Activated T-cell treated with anti-CD3 and anti-CD28 coated beads, Interleukin-2, amount 50 U/mL, for 72 hours (primary cell): ENCODE measurements at regions not wholly inside any gene's neighbourhood (a gene's known extent, or its start where the extent isn't known, plus 50 kb on each side); places are given as distances from the start of the nearest gene placed in this dataset.

Source experiments
- ATAC-seq, 2 donors: fragments of 150-1000 bp; cut with Tn5 transposase; replicated peaks in 1 of 2; 2 replicates each; pipeline ENCODE4 v1.10.0; 2021; ENCODE audit warnings: moderate library complexity in 2 of 2, mild to moderate bottlenecking in 1 of 2
- DNase-seq, 2 donors: peaks; one replicate each; pipeline ENCODE4 v3.0.0; 2021 to 2022; ENCODE audit warnings: mixed read lengths in 1 of 2
- H3K27ac Mint-ChIP-seq: one replicate; pipeline ENCODE4 v1.8.0; 2022; ENCODE audit warnings: mild to moderate bottlenecking, moderate library complexity, mixed read lengths
- H3K27me3 Mint-ChIP-seq: one replicate; pipeline ENCODE4 v1.8.0; 2022; ENCODE audit warnings: low read depth, mixed read lengths
- H3K36me3 Mint-ChIP-seq, 2 donors: one replicate each; pipeline ENCODE4 v1.8.0; 2022; ENCODE audit warnings: mixed read lengths in 2 of 2, mild to moderate bottlenecking in 1 of 2; ENCODE audit not compliant: insufficient read depth in 2 of 2
- H3K4me1 Mint-ChIP-seq: one replicate; pipeline ENCODE4 v1.8.0; 2022; ENCODE audit warnings: low read depth, mixed read lengths
- H3K4me3 Mint-ChIP-seq, 2 donors: one replicate each; pipeline ENCODE4 v1.8.0; 2022; ENCODE audit warnings: mild to moderate bottlenecking in 2 of 2, mixed read lengths in 2 of 2, moderate library complexity in 2 of 2
- H3K9me3 Mint-ChIP-seq, 2 donors: one replicate each; pipeline ENCODE4 v1.8.0; 2022; ENCODE audit warnings: mixed read lengths in 2 of 2

- ATAC-seq, result no peak
Measured at GRCh38 chr12:30442461-30442860, 253.2 kb downstream of the IPO8 start.

DNA sequence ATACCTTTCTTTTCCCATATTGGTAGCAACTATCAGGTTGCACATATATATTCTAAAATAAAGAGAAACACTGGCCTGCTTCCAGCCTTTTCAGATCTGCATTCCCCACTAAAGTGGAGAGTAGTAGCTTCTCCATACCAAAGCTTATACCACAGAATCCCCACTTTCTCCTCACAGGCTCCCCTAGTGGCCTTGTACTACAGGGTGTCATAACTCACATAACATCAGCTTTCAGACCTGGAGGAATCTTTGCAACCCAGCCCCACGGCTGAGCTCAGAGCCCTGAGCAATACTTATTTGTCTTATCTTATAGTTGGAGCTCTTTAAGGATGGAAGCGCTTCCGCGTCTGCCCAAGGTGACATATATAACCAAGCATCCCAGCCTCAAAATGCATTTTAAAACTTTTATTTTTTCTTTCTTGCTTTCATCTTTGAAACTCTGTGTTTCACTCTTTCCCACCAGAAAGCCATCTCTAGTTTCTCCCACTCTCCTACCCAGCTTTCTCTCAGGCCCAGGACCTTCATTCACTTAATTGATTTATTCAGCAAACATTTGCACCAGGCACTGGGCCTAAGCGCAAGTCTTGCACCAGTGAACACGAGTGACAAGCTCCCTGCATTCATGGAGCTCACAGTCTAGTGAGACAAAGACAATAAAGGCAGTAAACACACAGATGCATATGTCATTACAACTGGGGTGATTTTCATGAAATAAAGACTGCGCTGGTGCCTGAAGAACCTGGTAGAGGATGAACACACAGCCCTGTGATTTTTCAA is 254.7 kb downstream of the IPO8 start:
- H3K27ac Mint-ChIP-seq, result no peak overlapping the region

More at GRCh38 chr12:30442461-30442860, 253.2 kb downstream of the IPO8 start:
- Mint-ChIP-seq H3K9me3 (no peaks in the 10 kb centered on the region), H3K4me3 (no peak overlapping the region), H3K4me1 (no peaks in the 10 kb centered on the region), H3K36me3 (no peaks in the 10 kb centered on the region), H3K27ac (no peak overlapping the region), H3K27me3 (no peaks in the 10 kb centered on the region)
- no peak for DNase-seq

DNA sequence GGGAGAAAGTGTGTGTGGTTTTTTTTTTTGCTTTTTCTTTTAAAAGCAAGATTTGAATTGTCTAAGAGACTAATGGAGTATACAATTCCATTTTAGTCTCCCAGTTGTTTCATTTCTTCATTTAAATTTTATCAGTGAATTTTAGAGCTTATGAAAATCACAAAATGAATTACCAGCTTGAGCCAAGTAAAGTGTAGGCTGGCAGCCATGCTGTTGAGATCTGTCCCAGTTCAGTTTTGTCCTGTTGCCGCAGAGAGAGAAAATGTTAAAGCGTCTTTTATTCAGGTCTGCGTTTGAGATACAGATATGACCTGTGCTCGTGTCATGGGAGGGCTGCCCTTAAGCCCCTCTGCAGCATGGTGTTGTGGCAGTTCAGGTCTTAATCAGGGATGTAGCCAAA is 256.5 kb downstream of the IPO8 start:
- DNase-seq, result no peak
- no peaks in the 10 kb centered on the region for H3K27me3 Mint-ChIP-seq
- ATAC-seq, result no peak
- peaks cover 1 to 4% of the 10 kb centered on the region in 2 donors for H3K9me3 Mint-ChIP-seq
- no peaks in the 10 kb centered on the region for H3K36me3 Mint-ChIP-seq
- no peaks in the 10 kb centered on the region for H3K4me1 Mint-ChIP-seq
- no peak overlapping the region for H3K27ac Mint-ChIP-seq
- no peak overlapping the region for H3K4me3 Mint-ChIP-seq

More for the DNA sequence above, 254.7 kb downstream of the IPO8 start:
- H3K9me3 Mint-ChIP-seq, result peaks cover 1 to 4% of the 10 kb centered on the region in 2 donors
- no peak overlapping the region for H3K4me3 Mint-ChIP-seq
- H3K4me1 Mint-ChIP-seq, result no peaks in the 10 kb centered on the region
- H3K36me3 Mint-ChIP-seq, result no peaks in the 10 kb centered on the region
- no peaks in the 10 kb centered on the region for H3K27me3 Mint-ChIP-seq
- DNase-seq, result no peak
- ATAC-seq, result no peak

- no peak for ATAC-seq
- Mint-ChIP-seq H3K27ac (no peak overlapping the region), H3K4me3 (no peak overlapping the region), H3K9me3 (peaks cover 1 to 4% of the 10 kb centered on the region in 2 donors), H3K4me1 (no peaks in the 10 kb centered on the region), H3K36me3 (no peaks in the 10 kb centered on the region), H3K27me3 (no peaks in the 10 kb centered on the region)
- no peak for DNase-seq
Measured at GRCh38 chr12:30438601-30439041, 257.0 kb downstream of the IPO8 start.

DNA sequence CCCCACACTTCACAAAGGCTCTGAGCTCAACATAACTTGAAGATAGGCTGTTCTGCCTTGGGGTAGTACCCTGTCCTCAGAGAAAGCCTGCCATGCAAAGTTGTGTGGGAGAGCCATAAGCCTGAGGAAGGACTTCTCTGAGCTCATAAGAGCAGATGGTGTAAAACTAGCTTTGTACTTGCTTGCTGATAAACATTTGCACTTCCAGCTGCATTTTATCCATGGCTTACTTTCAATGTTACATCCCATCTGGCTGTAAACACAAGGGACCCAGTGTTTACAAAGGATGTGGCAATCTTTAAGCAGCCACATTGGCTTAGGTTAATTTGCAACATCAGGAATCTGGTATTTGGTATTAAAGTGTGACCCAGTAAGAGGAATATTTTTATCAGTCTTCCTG is 258.1 kb downstream of the IPO8 start:
- H3K27ac Mint-ChIP-seq, result no peak overlapping the region
- no peaks in the 10 kb centered on the region for H3K4me1 Mint-ChIP-seq
- peaks cover 1 to 4% of the 10 kb centered on the region in 2 donors for H3K9me3 Mint-ChIP-seq
- no peaks in the 10 kb centered on the region for H3K27me3 Mint-ChIP-seq
- H3K36me3 Mint-ChIP-seq, result no peaks in the 10 kb centered on the region
- ATAC-seq (no peak), DNase-seq (no peak)
- no peak overlapping the region for H3K4me3 Mint-ChIP-seq

- H3K4me1 Mint-ChIP-seq, result no peaks in the 10 kb centered on the region
- H3K27me3 Mint-ChIP-seq, result no peaks in the 10 kb centered on the region
- no peak overlapping the region for H3K27ac Mint-ChIP-seq
- ATAC-seq (no peak), DNase-seq (no peak)
- no peaks in the 10 kb centered on the region for H3K36me3 Mint-ChIP-seq
- H3K9me3 Mint-ChIP-seq, result peaks cover 1 to 4% of the 10 kb centered on the region in 2 donors
- H3K4me3 Mint-ChIP-seq, result no peak overlapping the region
Measured at GRCh38 chr12:30437044-30437443, 258.6 kb downstream of the IPO8 start.

- H3K27ac Mint-ChIP-seq, result no peak overlapping the region
- H3K9me3 Mint-ChIP-seq, result peaks cover 2 to 9% of the 10 kb centered on the region in 2 donors
- H3K36me3 Mint-ChIP-seq, result peaks cover 0 to 2% of the 10 kb centered on the region in 2 donors
- DNase-seq (no peak), ATAC-seq (no peak)
- no peaks in the 10 kb centered on the region for H3K4me1 Mint-ChIP-seq
- H3K4me3 Mint-ChIP-seq, result no peak overlapping the region
- H3K27me3 Mint-ChIP-seq, result no peaks in the 10 kb centered on the region
Measured at GRCh38 chr12:30428098-30428497, 267.6 kb downstream of the IPO8 start.

GRCh38 chr12:30427555-30427954 is 268.1 kb downstream of the IPO8 start:
- H3K9me3 Mint-ChIP-seq, result peaks cover 2 to 12% of the 10 kb centered on the region in 2 donors
- ATAC-seq, result no peak
- peaks cover 0 to 2% of the 10 kb centered on the region in 2 donors for H3K36me3 Mint-ChIP-seq
- no peaks in the 10 kb centered on the region for H3K4me1 Mint-ChIP-seq
- no peak for DNase-seq
- no peaks in the 10 kb centered on the region for H3K27me3 Mint-ChIP-seq
- H3K27ac Mint-ChIP-seq, result no peak overlapping the region
- H3K4me3 Mint-ChIP-seq, result no peak overlapping the region

DNA sequence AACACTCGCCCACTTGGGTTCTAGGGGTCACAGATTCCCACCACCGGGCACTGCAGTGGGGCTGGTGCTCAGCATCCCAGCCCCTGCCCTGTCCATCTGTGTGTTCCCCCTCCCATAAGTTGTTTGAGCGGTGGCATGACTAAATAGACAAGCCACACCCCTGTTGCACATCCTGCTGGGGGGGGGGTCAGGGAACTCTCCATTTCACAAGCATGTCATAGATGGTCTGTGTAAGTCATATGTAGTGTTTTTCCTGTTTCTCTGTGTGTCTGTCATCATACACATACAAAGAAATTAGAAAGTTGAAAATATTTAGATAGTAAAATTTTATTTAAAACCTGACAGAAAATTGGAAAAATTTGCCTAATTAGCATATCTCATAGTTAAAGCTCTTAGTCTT is 270.2 kb downstream of the IPO8 start:
- DNase-seq, result no peak
- Mint-ChIP-seq H3K9me3 (peaks cover 2 to 9% of the 10 kb centered on the region in 2 donors), H3K36me3 (peaks cover 0 to 2% of the 10 kb centered on the region in 2 donors), H3K4me3 (no peak overlapping the region), H3K27ac (no peak overlapping the region), H3K27me3 (no peaks in the 10 kb centered on the region), H3K4me1 (no peaks in the 10 kb centered on the region)
- ATAC-seq, result no peak

- no peak overlapping the region for H3K4me3 Mint-ChIP-seq
- H3K27me3 Mint-ChIP-seq, result no peaks in the 10 kb centered on the region
- DNase-seq (no peak), ATAC-seq (no peak)
- H3K36me3 Mint-ChIP-seq, result peaks cover 0 to 2% of the 10 kb centered on the region in 2 donors
- H3K27ac Mint-ChIP-seq, result no peak overlapping the region
- peaks cover 4 to 6% of the 10 kb centered on the region in 2 donors for H3K9me3 Mint-ChIP-seq
- H3K4me1 Mint-ChIP-seq, result no peaks in the 10 kb centered on the region
Measured at GRCh38 chr12:30423330-30423729, 272.3 kb downstream of the IPO8 start.

- DNase-seq (no peak), ATAC-seq (no peak)
- Mint-ChIP-seq H3K36me3 (peaks cover 0 to 2% of the 10 kb centered on the region in 2 donors), H3K27ac (no peak overlapping the region), H3K9me3 (peaks cover 4 to 6% of the 10 kb centered on the region in 2 donors), H3K27me3 (no peaks in the 10 kb centered on the region), H3K4me1 (no peaks in the 10 kb centered on the region), H3K4me3 (no peak overlapping the region)
Measured at GRCh38 chr12:30422844-30423243, 272.8 kb downstream of the IPO8 start.

GRCh38 chr12:30420561-30420960 is 275.1 kb downstream of the IPO8 start:
- Mint-ChIP-seq H3K36me3 (peaks cover 0 to 2% of the 10 kb centered on the region in 2 donors), H3K27me3 (no peaks in the 10 kb centered on the region), H3K4me1 (no peaks in the 10 kb centered on the region), H3K4me3 (no peak overlapping the region), H3K9me3 (peaks cover 4 to 6% of the 10 kb centered on the region in 2 donors), H3K27ac (no peak overlapping the region)
- no peak for ATAC-seq
- DNase-seq, result no peak

- Mint-ChIP-seq H3K4me3 (no peak overlapping the region), H3K36me3 (no peaks in the 10 kb centered on the region), H3K27me3 (no peaks in the 10 kb centered on the region), H3K4me1 (no peaks in the 10 kb centered on the region), H3K27ac (no peak overlapping the region), H3K9me3 (peaks cover under 1 to 2% of the 10 kb centered on the region in 2 donors)
- DNase-seq (no peak), ATAC-seq (no peak)
Measured at GRCh38 chr12:30417697-30418231, 277.9 kb downstream of the IPO8 start.
